ENCODE measurements at regions not wholly inside any gene's neighbourhood (a gene's known extent, or its start where the extent isn't known, plus 50 kb on each side); places are given as distances from the start of the nearest gene placed in this dataset.

GRCh38 chr5:104733063-104733669 lies 1170.6 kb upstream of the NUDT12 start:
- DNase-seq (ENCODE audit: low spot score), result no peak

GRCh38 chr5:104731331-104731730 lies 1168.7 kb upstream of the NUDT12 start:
- no peak for DNase-seq (ENCODE audit: low spot score)

- DNase-seq (ENCODE audit: low spot score), result no peak
Observed at GRCh38 chr5:104708027-104708426, 1145.4 kb upstream of the NUDT12 start.

- no peak for DNase-seq (ENCODE audit: low spot score)
Observed at GRCh38 chr5:104706600-104706999, 1144.0 kb upstream of the NUDT12 start.

GRCh38 chr5:104702212-104702611 lies 1139.6 kb upstream of the NUDT12 start:
- no peak for DNase-seq (ENCODE audit: low spot score)

GRCh38 chr5:104699438-104699837 lies 1136.8 kb upstream of the NUDT12 start:
- DNase-seq (ENCODE audit: low spot score), result no peak

- no peak for DNase-seq (ENCODE audit: low spot score)
Observed at GRCh38 chr5:104661256-104661655, 1098.7 kb upstream of the NUDT12 start.

- no peak for DNase-seq (ENCODE audit: low spot score)
Observed at GRCh38 chr5:104659497-104659896, 1096.9 kb upstream of the NUDT12 start.

GRCh38 chr5:104652271-104652861 lies 1089.8 kb upstream of the NUDT12 start:
- no peak for DNase-seq (ENCODE audit: low spot score)

GRCh38 chr5:104650313-104651055 lies 1087.9 kb upstream of the NUDT12 start:
- no peak for DNase-seq (ENCODE audit: low spot score)

GRCh38 chr5:104646416-104646815 lies 1083.8 kb upstream of the NUDT12 start:
- no peak for DNase-seq (ENCODE audit: low spot score)

- no peak for DNase-seq (ENCODE audit: low spot score)
Observed at GRCh38 chr5:104643320-104643719, 1080.7 kb upstream of the NUDT12 start.

- peak; percentile 1 for DNase-seq (ENCODE audit: low spot score)
Observed at GRCh38 chr5:104635227-104635626, 1072.6 kb upstream of the NUDT12 start.

GRCh38 chr5:104628911-104629310 lies 1066.3 kb upstream of the NUDT12 start:
- DNase-seq (ENCODE audit: low spot score), result no peak

GRCh38 chr5:104626122-104626521 lies 1063.5 kb upstream of the NUDT12 start:
- DNase-seq (ENCODE audit: low spot score), result no peak

GRCh38 chr5:104612005-104612404 lies 1049.4 kb upstream of the NUDT12 start:
- no peak for DNase-seq (ENCODE audit: low spot score)

GRCh38 chr5:104611135-104611767 lies 1048.7 kb upstream of the NUDT12 start:
- no peak for DNase-seq (ENCODE audit: low spot score)

GRCh38 chr5:104606258-104606829 lies 1043.8 kb upstream of the NUDT12 start:
- DNase-seq (ENCODE audit: low spot score), result no peak

GRCh38 chr5:104599726-104600125 lies 1037.1 kb upstream of the NUDT12 start:
- DNase-seq (ENCODE audit: low spot score), result no peak

- DNase-seq (ENCODE audit: low spot score), result no peak
Observed at GRCh38 chr5:104598285-104598684, 1035.7 kb upstream of the NUDT12 start.

GRCh38 chr5:104594850-104595249 lies 1032.3 kb upstream of the NUDT12 start:
- DNase-seq (ENCODE audit: low spot score), result no peak

- DNase-seq (ENCODE audit: low spot score), result no peak
Observed at GRCh38 chr5:104576677-104577076, 1014.1 kb upstream of the NUDT12 start.

All from COLO829 (cell line).